Left lung (tissue), 4 donors: ENCODE measurements at regions not wholly inside any gene's neighbourhood (a gene's known extent, or its start where the extent isn't known, plus 50 kb on each side); places are given as distances from the start of the nearest gene placed in this dataset.

Experiments
- ATAC-seq: fragments of 200-7000 bp; cut with Tn5 transposase; one replicate; pipeline ENCODE4 v1.9.1; 2020; ENCODE audit warnings: moderate library complexity
- DNase-seq, 4 donors: peaks; one replicate each; pipeline ENCODE4 v3.0.0-alpha.2; 2013 to 2020
- H3K27ac ChIP-seq, 2 donors: fragments of 200-600 bp; sonication (generic) in 1 of 2; one replicate each; pipeline versions ENCODE4 v1.5.0 to v1.8.0; 2020 to 2021
- H3K27me3 ChIP-seq, 2 donors: fragments of 200-600 bp; sonication (generic) in 1 of 2; one replicate each; pipeline versions ENCODE4 v1.5.0 to v1.8.0; 2020 to 2021
- H3K36me3 ChIP-seq, 2 donors: fragments of 200-600 bp; sonication (generic) in 1 of 2; one replicate each; pipeline versions ENCODE4 v1.5.0 to v1.8.0; 2020 to 2021
- H3K4me1 ChIP-seq, 2 donors: fragments of 200-600 bp; one replicate each; pipeline ENCODE4 v1.8.0; 2021
- H3K4me3 ChIP-seq, 2 donors: fragments of 200-600 bp; sonication (generic) in 1 of 2; one replicate each; pipeline versions ENCODE4 v1.5.0 to v1.8.0; 2020 to 2021; ENCODE audit warnings: mild to moderate bottlenecking in 1 of 2
- H3K9me3 ChIP-seq, 2 donors: fragments of 200-600 bp; sonication (generic) in 1 of 2; one replicate each; pipeline versions ENCODE4 v1.5.0 to v1.8.0; 2020 to 2021
- CTCF ChIP-seq, 2 donors: fragments of 200-600 bp; sonication (generic) in 1 of 2; IDR thresholded peaks; one replicate each; pipeline versions ENCODE4 v1.5.0 to v1.8.0; 2021; ENCODE audit warnings: antibody characterized with exemption in 2 of 2
- intact Hi-C, 2 donors: fragments of 100-400 bp; cut with DNase I; formaldehyde crosslinking; loops; one replicate each; pipeline versions ENCODE4 v1.11.2 to v1.14.2; 2022
- donor health status: DM: no; HTN: yes; CAD: no.
- donor health status: DM: no; HTN: no; CAD: no.

DNA sequence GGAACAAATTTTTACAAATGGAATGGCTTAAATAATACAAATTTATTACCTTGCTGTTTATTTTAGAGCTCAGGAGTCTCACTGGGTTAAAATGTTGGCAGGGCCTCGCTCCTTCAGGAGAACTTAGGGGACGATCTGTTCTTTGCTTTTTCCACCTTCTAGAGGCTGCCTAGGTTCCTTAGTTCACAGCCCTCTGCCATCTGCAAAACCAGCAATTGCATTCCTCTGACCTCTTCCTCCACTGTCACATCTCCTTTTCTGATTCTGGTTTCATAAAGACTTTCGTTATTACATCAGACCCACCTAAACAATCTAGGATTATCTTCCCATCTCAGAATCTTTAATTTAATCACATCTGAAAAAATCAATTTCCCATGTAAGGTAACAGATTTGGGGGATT, 249.6 kb upstream of the SPRY2 start:
- ATAC-seq = no peak
- Histone ChIP-seq H3K4me3 (no peak overlapping the region), H3K9me3 (peaks cover 0 to 10% of the 10 kb centered on the region in 2 donors), H3K36me3 (no peaks in the 10 kb centered on the region), H3K4me1 (no peaks in the 10 kb centered on the region), H3K27ac (no peak overlapping the region), H3K27me3 (no peaks in the 10 kb centered on the region)
- intact Hi-C loops = no loop called here
- DNase-seq = no peak
- no peak for TF ChIP-seq CTCF (IDR thresholded peaks at IDR 0.05)

GRCh38 chr13:80586356-80586755, 245.4 kb upstream of the SPRY2 start:
- Histone ChIP-seq H3K27me3 (no peaks in the 10 kb centered on the region), H3K4me3 (no peak overlapping the region), H3K27ac (no peak overlapping the region), H3K4me1 (no peaks in the 10 kb centered on the region), H3K36me3 (no peaks in the 10 kb centered on the region), H3K9me3 (peaks cover 0 to 10% of the 10 kb centered on the region in 2 donors)
- ATAC-seq = no peak
- TF ChIP-seq CTCF (IDR thresholded peaks at IDR 0.05) = no peak
- DNase-seq = no peak
- intact Hi-C loops = no loop called here

- intact Hi-C loops = no loop called here
- H3K9me3 ChIP-seq = peaks cover 0 to 10% of the 10 kb centered on the region in 2 donors
These were observed 244.6 kb upstream of the SPRY2 start for GRCh38 chr13:80585531-80585930.

DNA sequence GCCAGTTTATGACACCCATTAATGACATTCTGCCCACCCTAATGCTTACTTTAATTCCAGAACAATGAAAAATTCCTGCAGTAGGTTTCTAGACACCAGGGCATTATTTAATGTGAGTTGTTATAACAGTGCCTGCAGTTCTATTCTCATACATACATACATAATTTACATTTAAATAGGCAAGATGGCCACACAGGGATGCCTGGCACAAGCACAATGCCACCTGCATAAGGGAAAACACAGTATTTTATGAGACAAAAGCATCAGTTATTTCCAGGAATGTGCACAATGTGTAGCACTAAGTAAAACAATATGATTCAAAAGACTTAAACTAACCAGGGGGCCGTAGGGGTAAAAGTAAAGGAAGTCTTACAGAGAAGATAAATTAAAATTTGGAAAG, 243.9 kb upstream of the SPRY2 start:
- intact Hi-C loops = no loop called here

More at GRCh38 chr13:80585531-80585930, 244.6 kb upstream of the SPRY2 start:
- no peak for TF ChIP-seq CTCF (IDR thresholded peaks at IDR 0.05)
- DNase-seq = no peak
- Histone ChIP-seq H3K4me3 (no peak overlapping the region), H3K4me1 (no peaks in the 10 kb centered on the region), H3K27me3 (no peaks in the 10 kb centered on the region), H3K36me3 (no peaks in the 10 kb centered on the region), H3K27ac (no peak overlapping the region)
- ATAC-seq = no peak

GRCh38 chr13:80584306-80584705, 243.4 kb upstream of the SPRY2 start:
- no peak for DNase-seq
- ATAC-seq = no peak
- no peaks in the 10 kb centered on the region for H3K27me3 ChIP-seq
- no peak for TF ChIP-seq CTCF (IDR thresholded peaks at IDR 0.05)
- no peak overlapping the region for H3K4me3 ChIP-seq
- no peaks in the 10 kb centered on the region for H3K36me3 ChIP-seq
- H3K4me1 ChIP-seq = no peaks in the 10 kb centered on the region
- H3K27ac ChIP-seq = no peak overlapping the region
- H3K9me3 ChIP-seq = peaks cover 0 to 9% of the 10 kb centered on the region in 2 donors
- intact Hi-C loops = no loop called here

More for the DNA sequence above, 243.9 kb upstream of the SPRY2 start:
- TF ChIP-seq CTCF (IDR thresholded peaks at IDR 0.05) = no peak
- ATAC-seq (no peak), DNase-seq (no peak)
- no peaks in the 10 kb centered on the region for H3K27me3 ChIP-seq
- peaks cover 0 to 12% of the 10 kb centered on the region in 2 donors for H3K9me3 ChIP-seq
- H3K27ac ChIP-seq = no peak overlapping the region
- no peaks in the 10 kb centered on the region for H3K4me1 ChIP-seq
- no peaks in the 10 kb centered on the region for H3K36me3 ChIP-seq
- H3K4me3 ChIP-seq = no peak overlapping the region
